Neural cell (in vitro differentiated cells): ENCODE measurements at regions not wholly inside any gene's neighbourhood (a gene's known extent, or its start where the extent isn't known, plus 50 kb on each side); places are given as distances from the start of the nearest gene placed in this dataset.

Experiments
- H2AFZ ChIP-seq: fragments of 200-600, 300-800 bp; sonication (generic), shearing (Covaris generic); 2 replicates; pipeline ENCODE4 v1.6.0; 2014; ENCODE audit warnings: low read depth, mild to moderate bottlenecking, antibody characterized with exemption, low read length, moderate library complexity
- H3F3A ChIP-seq: fragments of 200-600 bp; shearing (Covaris generic); 2 replicates; pipeline ENCODE4 v1.6.1; 2016; ENCODE audit warnings: mild to moderate bottlenecking, moderate library complexity, mixed read lengths, antibody characterized with exemption, low read length; ENCODE audit not compliant: insufficient read depth, poor library complexity, severe bottlenecking
- H3K27ac ChIP-seq: fragments of 200-600, 300-800 bp; sonication (generic), shearing (Covaris generic); 2 replicates; pipeline ENCODE4 v1.5.1; 2014; ENCODE audit warnings: mild to moderate bottlenecking, low read length, moderate library complexity
- H3K27me3 ChIP-seq: fragments of 300-800, 200-600 bp; sonication (generic), shearing (Covaris generic); 2 replicates; pipeline ENCODE4 v1.6.0; 2014; ENCODE audit warnings: mild to moderate bottlenecking, low read depth, low read length, moderate library complexity; ENCODE audit not compliant: insufficient read depth
- H3K36me3 ChIP-seq: fragments of 300-800, 200-600 bp; sonication (generic), shearing (Covaris generic); 2 replicates; pipeline ENCODE4 v1.5.1; 2014; ENCODE audit warnings: mild to moderate bottlenecking, antibody characterized with exemption, low read length, moderate library complexity; ENCODE audit not compliant: insufficient read depth
- H3K4me2 ChIP-seq: fragments of 300-800, 200-600 bp; sonication (generic), shearing (Covaris generic); 2 replicates; pipeline ENCODE4 v1.6.0; 2014; ENCODE audit warnings: mild to moderate bottlenecking, low read length
- H3K4me3 ChIP-seq: fragments of 300-800, 200-600 bp; sonication (generic), shearing (Covaris generic); 2 replicates; pipeline ENCODE4 v1.5.1; 2014; ENCODE audit warnings: mild to moderate bottlenecking, low read length, moderate library complexity
- H3K79me2 ChIP-seq: fragments of 200-600 bp; shearing (Covaris generic); replicated peaks from 2 replicates; pipeline ENCODE4 v1.6.0; 2014; ENCODE audit warnings: mild to moderate bottlenecking, low read length, moderate library complexity; ENCODE audit not compliant: insufficient read depth
- H3K9ac ChIP-seq: fragments of 300-800, 200-600 bp; sonication (generic), shearing (Covaris generic); 2 replicates; pipeline ENCODE4 v1.6.1; 2016; ENCODE audit warnings: mild to moderate bottlenecking, low read length, mixed read lengths
- H3K9me2 ChIP-seq: fragments of 200-600 bp; shearing (Covaris generic); 2 replicates; pipeline ENCODE4 v1.6.1; 2016; ENCODE audit warnings: mild to moderate bottlenecking, low read length, mixed read lengths; ENCODE audit not compliant: insufficient read depth
- H3K9me3 ChIP-seq: fragments of 200-600, 300-800 bp; sonication (generic), shearing (Covaris generic); 2 replicates; pipeline ENCODE4 v1.6.1; 2016; ENCODE audit warnings: mild to moderate bottlenecking, mixed run types, low read length, moderate library complexity, mixed read lengths
- H4K20me1 ChIP-seq: fragments of 200-600 bp; shearing (Covaris generic); 2 replicates; pipeline ENCODE4 v1.6.1; 2016; ENCODE audit warnings: mild to moderate bottlenecking, mixed run types; ENCODE audit not compliant: insufficient read depth
- EP300 ChIP-seq: fragments of 450-650 bp; conservative IDR thresholded peaks from 2 replicates; pipeline ENCODE4 v1.6.1; 2014; ENCODE audit warnings: antibody characterized with exemption, mild to moderate bottlenecking, moderate library complexity; ENCODE audit not compliant: poor library complexity, severe bottlenecking
- EZH2 ChIP-seq: fragments of 200-600, 300-800 bp; shearing (Covaris generic), sonication (generic); IDR thresholded peaks from 2 replicates; pipeline ENCODE4 v1.6.1; 2014; ENCODE audit warnings: antibody characterized with exemption, low read length, borderline replicate concordance, mild to moderate bottlenecking; ENCODE audit not compliant: insufficient read depth, poor library complexity, severe bottlenecking
- MXI1 ChIP-seq: fragments of 450-650 bp; conservative IDR thresholded peaks from 2 replicates; pipeline ENCODE4 v1.6.1; 2014; ENCODE audit warnings: antibody characterized with exemption, mild to moderate bottlenecking; ENCODE audit not compliant: poor library complexity, severe bottlenecking
- POLR2AphosphoS5 ChIP-seq: IDR thresholded peaks from 2 replicates; pipeline ENCODE4 v1.6.1; 2012
- RAD21 ChIP-seq: fragments of 450-650 bp; conservative IDR thresholded peaks from 2 replicates; pipeline ENCODE4 v1.6.1; 2014; ENCODE audit warnings: antibody characterized with exemption, mild to moderate bottlenecking, moderate library complexity
- REST ChIP-seq: IDR thresholded peaks from 2 replicates; pipeline ENCODE4 v1.6.1; 2012; ENCODE audit warnings: borderline replicate concordance
- SMC3 ChIP-seq: fragments of 450-650 bp; conservative IDR thresholded peaks from 2 replicates; pipeline ENCODE4 v1.6.1; 2014; ENCODE audit warnings: antibody characterized with exemption, mild to moderate bottlenecking, moderate library complexity; ENCODE audit not compliant: poor library complexity
- TAF1 ChIP-seq: IDR thresholded peaks from 2 replicates; pipeline ENCODE4 v1.6.1; 2012; ENCODE audit warnings: low read depth
- TF ChIP-seq, protein P1 (sequence below): fragments of 450-650 bp; IDR thresholded peaks from 2 replicates; pipeline ENCODE4 v1.5.1; 2014; ENCODE audit warnings: antibody characterized with exemption, mild to moderate bottlenecking, moderate library complexity; ENCODE audit not compliant: poor library complexity, severe bottlenecking

- TF ChIP-seq EP300 (no peak), MXI1 (no peak)
- no peak overlapping the region for H3K4me3 ChIP-seq
- no peak overlapping the region for H3K27ac ChIP-seq
- H3K4me2 ChIP-seq = no peak overlapping the region
- no peaks in the 10 kb centered on the region for H3F3A ChIP-seq
- H3K9me2 ChIP-seq = no peaks in the 10 kb centered on the region
- H2AFZ ChIP-seq = no peak overlapping the region
- no peak overlapping the region for H3K9ac ChIP-seq
- no peaks in the 10 kb centered on the region for H4K20me1 ChIP-seq
- no peaks in the 10 kb centered on the region for H3K79me2 ChIP-seq
- H3K36me3 ChIP-seq = no peaks in the 10 kb centered on the region
- H3K9me3 ChIP-seq = no peaks in the 10 kb centered on the region
- H3K27me3 ChIP-seq = no peaks in the 10 kb centered on the region
Observed at GRCh38 chr13:40274103-40274502, 392.3 kb downstream of the FOXO1 start.

- H3K27me3 ChIP-seq = no peaks in the 10 kb centered on the region
- H3K36me3 ChIP-seq = no peaks in the 10 kb centered on the region
- no peaks in the 10 kb centered on the region for H3K9me3 ChIP-seq
- no peaks in the 10 kb centered on the region for H4K20me1 ChIP-seq
- H3K4me2 ChIP-seq = no peak overlapping the region
- no peak overlapping the region for H3K27ac ChIP-seq
- no peaks in the 10 kb centered on the region for H3K9me2 ChIP-seq
- TF ChIP-seq EZH2 = no peak
- TF ChIP-seq RAD21 = no peak
- no peak for TF ChIP-seq SMC3
- no peak for TF ChIP-seq EP300
- TF ChIP-seq POLR2AphosphoS5 = no peak
- TF ChIP-seq, protein P1, sequence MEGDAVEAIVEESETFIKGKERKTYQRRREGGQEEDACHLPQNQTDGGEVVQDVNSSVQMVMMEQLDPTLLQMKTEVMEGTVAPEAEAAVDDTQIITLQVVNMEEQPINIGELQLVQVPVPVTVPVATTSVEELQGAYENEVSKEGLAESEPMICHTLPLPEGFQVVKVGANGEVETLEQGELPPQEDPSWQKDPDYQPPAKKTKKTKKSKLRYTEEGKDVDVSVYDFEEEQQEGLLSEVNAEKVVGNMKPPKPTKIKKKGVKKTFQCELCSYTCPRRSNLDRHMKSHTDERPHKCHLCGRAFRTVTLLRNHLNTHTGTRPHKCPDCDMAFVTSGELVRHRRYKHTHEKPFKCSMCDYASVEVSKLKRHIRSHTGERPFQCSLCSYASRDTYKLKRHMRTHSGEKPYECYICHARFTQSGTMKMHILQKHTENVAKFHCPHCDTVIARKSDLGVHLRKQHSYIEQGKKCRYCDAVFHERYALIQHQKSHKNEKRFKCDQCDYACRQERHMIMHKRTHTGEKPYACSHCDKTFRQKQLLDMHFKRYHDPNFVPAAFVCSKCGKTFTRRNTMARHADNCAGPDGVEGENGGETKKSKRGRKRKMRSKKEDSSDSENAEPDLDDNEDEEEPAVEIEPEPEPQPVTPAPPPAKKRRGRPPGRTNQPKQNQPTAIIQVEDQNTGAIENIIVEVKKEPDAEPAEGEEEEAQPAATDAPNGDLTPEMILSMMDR = no peak
- TF ChIP-seq REST = no peak
- no peak for TF ChIP-seq TAF1
- no peak for TF ChIP-seq MXI1
- H3K4me3 ChIP-seq = no peak overlapping the region
- no peak overlapping the region for H2AFZ ChIP-seq
- no peak overlapping the region for H3K9ac ChIP-seq
- no peaks in the 10 kb centered on the region for H3K79me2 ChIP-seq
- no peaks in the 10 kb centered on the region for H3F3A ChIP-seq
Observed at GRCh38 chr13:40275155-40275554, 391.3 kb downstream of the FOXO1 start.

DNA sequence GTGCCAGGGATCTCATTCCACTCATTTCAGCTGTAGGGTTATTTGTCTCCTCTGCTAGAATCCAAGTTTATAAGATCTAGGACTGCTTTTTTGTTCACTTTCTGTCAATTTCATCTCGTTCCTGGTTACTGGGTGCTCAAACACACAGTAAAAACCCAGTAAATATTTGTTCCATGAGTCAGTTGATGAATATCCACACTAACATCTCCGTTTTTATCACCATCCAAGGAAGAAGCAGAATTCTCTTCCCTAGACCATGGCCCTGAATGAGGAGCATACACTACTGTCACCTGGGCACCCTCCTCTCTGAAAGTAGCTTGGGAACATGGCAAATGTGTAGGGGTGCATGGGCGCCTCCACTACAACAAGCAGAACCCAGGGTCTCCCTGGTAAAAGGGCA is 390.8 kb downstream of the FOXO1 start:
- no peaks in the 10 kb centered on the region for H3K9me2 ChIP-seq
- H3K79me2 ChIP-seq = no peaks in the 10 kb centered on the region
- no peak overlapping the region for H3K4me3 ChIP-seq
- no peaks in the 10 kb centered on the region for H4K20me1 ChIP-seq
- no peak for TF ChIP-seq EP300
- no peak for TF ChIP-seq REST
- TF ChIP-seq TAF1 = no peak
- no peak for TF ChIP-seq SMC3
- no peak for TF ChIP-seq EZH2
- no peak for TF ChIP-seq POLR2AphosphoS5
- TF ChIP-seq RAD21 = no peak
- TF ChIP-seq, protein P1 = no peak
- no peak for TF ChIP-seq MXI1
- H3K4me2 ChIP-seq = no peak overlapping the region
- H3K9ac ChIP-seq = no peak overlapping the region
- no peaks in the 10 kb centered on the region for H3K9me3 ChIP-seq
- H3F3A ChIP-seq = no peaks in the 10 kb centered on the region
- no peaks in the 10 kb centered on the region for H3K27me3 ChIP-seq
- no peak overlapping the region for H2AFZ ChIP-seq
- no peak overlapping the region for H3K27ac ChIP-seq
- no peaks in the 10 kb centered on the region for H3K36me3 ChIP-seq
